ENCODE measurements at regions not wholly inside any gene's neighbourhood (a gene's known extent, or its start where the extent isn't known, plus 50 kb on each side); places are given as distances from the start of the nearest gene placed in this dataset.

DNA sequence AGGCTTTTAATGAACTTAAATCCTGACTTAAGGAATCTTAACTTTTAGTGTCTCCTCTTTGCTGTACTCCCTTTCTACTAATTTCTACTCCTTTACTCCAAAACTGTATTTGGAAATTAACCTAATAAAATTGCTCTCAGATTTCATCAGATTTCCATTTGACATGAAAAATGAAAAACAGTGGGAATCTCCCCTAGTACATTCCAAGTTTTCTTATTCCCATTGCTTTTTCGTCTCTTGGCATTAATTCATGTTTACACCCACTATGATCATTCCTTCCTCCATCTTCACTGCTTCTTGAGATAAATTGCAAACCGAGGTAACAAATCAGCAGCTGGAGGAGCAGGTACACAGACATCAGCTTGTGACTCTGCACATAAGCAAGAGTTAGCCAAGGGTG is 208.7 kb downstream of the VGLL3 start:
- H3K4me1 ChIP-seq: no peaks in the 10 kb centered on the region
- no peaks in the 10 kb centered on the region for H3K9me3 ChIP-seq
- 28 to 29% methylated on average over 2 of the region's 2 CpGs for WGBS, 2 donors
- intact Hi-C loops (cut with DNase I): no loop called here
- no peak for ATAC-seq
- no peak overlapping the region for H3K27ac ChIP-seq
- no peaks in the 10 kb centered on the region for H3K36me3 ChIP-seq
- no peak overlapping the region for H3K4me3 ChIP-seq
- TF ChIP-seq, protein P1, sequence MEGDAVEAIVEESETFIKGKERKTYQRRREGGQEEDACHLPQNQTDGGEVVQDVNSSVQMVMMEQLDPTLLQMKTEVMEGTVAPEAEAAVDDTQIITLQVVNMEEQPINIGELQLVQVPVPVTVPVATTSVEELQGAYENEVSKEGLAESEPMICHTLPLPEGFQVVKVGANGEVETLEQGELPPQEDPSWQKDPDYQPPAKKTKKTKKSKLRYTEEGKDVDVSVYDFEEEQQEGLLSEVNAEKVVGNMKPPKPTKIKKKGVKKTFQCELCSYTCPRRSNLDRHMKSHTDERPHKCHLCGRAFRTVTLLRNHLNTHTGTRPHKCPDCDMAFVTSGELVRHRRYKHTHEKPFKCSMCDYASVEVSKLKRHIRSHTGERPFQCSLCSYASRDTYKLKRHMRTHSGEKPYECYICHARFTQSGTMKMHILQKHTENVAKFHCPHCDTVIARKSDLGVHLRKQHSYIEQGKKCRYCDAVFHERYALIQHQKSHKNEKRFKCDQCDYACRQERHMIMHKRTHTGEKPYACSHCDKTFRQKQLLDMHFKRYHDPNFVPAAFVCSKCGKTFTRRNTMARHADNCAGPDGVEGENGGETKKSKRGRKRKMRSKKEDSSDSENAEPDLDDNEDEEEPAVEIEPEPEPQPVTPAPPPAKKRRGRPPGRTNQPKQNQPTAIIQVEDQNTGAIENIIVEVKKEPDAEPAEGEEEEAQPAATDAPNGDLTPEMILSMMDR (IDR thresholded peaks at IDR 0.05): no peak
- FAIRE-seq: no peak
- H3K27me3 ChIP-seq: no peaks in the 10 kb centered on the region
- no peak for DNase-seq

DNA sequence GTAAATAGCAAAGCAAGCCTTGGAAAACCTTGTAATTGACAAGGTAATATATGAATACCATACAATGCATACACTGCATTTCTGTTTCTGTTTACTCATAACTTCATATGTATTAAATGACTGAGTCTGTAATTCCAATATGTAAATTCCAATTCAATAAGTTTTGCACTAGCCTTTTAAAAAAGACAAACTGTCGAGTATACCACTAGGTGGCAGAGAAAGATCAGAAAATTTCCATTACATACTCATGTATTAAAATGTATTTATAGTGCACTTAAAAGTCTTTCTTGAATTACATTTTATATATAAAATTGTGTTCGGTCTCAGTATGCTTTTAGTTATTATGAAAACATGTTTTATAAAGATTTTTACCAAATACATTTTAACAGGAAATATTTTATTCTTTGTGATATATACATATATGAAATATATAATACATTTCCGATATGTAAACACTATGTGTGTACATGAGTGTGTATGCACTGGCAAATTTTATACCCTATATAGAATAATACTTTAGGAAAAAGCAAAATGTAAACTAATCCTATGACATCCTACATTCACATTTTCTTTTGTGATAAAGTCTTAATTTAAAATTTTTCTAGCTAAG is 216.8 kb downstream of the VGLL3 start:
- ATAC-seq (peak in 3 of 4 donors; percentile 64 to 68 (median 66)), DNase-seq (no peak)

GRCh38 chr3:86772699-86773098 is 218.2 kb downstream of the VGLL3 start:
- DNase-seq (no peak), FAIRE-seq (no peak), ATAC-seq (no peak)
- H3K27ac ChIP-seq: no peak overlapping the region
- no peaks in the 10 kb centered on the region for H3K9me3 ChIP-seq
- WGBS, 2 donors: 54 to 69% methylated on average over 5 of the region's 5 CpGs
- H3K4me3 ChIP-seq: no peak overlapping the region
- H3K4me1 ChIP-seq: no peaks in the 10 kb centered on the region
- H3K27me3 ChIP-seq: peaks cover 0 to 4% (median 0%) of the 10 kb centered on the region in 4 donors
- intact Hi-C loops (cut with DNase I): loop anchor here (10.0 kb wide), 2 partner anchors 312 to 392 kb away; no protein-coding TSS in a partner anchor
- no peaks in the 10 kb centered on the region for H3K36me3 ChIP-seq
- TF ChIP-seq, protein P1 (IDR thresholded peaks at IDR 0.05): no peak

More for the DNA sequence above, 216.8 kb downstream of the VGLL3 start:
- Histone ChIP-seq H3K9me3 (no peaks in the 10 kb centered on the region), H3K27ac (no peak overlapping the region), H3K27me3 (peaks cover 0 to 4% (median 0%) of the 10 kb centered on the region in 4 donors), H3K4me3 (no peak overlapping the region), H3K4me1 (no peaks in the 10 kb centered on the region), H3K36me3 (no peaks in the 10 kb centered on the region)
- intact Hi-C loops (cut with DNase I): loop anchor here (10.0 kb wide), 2 partner anchors 311 to 391 kb away; no protein-coding TSS in a partner anchor
- 25 to 26% methylated on average over 3 of the region's 3 CpGs for WGBS, 2 donors
- TF ChIP-seq, protein P1 (IDR thresholded peaks at IDR 0.05): peak in 3 of 4 donors; percentile 30 to 38 (median 36)
- FAIRE-seq: peak; percentile 98

DNA sequence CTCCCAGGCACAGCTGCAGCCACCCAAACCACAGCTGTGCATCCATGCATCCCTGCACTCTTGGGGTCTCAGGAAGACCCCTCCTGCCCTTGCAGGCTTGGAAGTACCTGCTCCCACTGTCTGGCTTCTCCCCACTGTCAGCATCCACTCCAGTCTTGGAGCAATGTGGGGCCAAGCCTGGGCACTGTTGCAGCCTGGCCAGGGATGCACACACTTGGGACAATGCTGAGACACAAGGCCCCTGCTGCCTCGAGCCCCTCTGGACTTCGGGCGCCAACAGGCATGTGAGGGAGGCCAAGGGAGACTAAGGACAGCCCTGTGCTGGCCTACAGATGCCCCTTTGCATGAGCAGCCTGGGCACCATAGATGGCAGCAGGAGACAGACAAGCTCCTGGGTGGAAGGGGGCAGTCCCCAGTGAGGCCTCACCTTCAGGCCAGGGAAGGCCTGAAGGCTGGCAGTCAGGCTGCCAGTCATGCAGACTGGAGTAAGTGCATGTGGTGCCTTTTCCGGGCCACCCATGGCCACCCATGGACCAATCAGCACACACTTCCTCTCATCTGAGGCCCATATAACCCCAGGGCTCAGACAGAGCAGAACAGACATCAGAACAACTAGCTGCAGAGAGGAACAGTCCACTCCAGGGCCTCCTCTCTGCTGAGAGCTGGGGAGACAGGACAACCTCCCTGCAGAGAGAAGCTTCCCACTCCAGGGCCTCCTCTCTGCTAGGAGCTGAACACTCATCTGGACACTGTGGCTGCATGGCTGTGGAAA is 219.0 kb downstream of the VGLL3 start:
- Histone ChIP-seq H3K27me3 (peaks cover 0 to 4% (median 0%) of the 10 kb centered on the region in 4 donors), H3K9me3 (no peaks in the 10 kb centered on the region), H3K27ac (no peak overlapping the region), H3K4me1 (no peaks in the 10 kb centered on the region), H3K4me3 (no peak overlapping the region), H3K36me3 (no peaks in the 10 kb centered on the region)
- intact Hi-C loops (cut with DNase I): loop anchor here (10.0 kb wide), 2 partner anchors 313 to 393 kb away; no protein-coding TSS in a partner anchor
- ATAC-seq (no peak), DNase-seq (no peak), FAIRE-seq (no peak)
- TF ChIP-seq, protein P1 (IDR thresholded peaks at IDR 0.05): no peak
- 50 to 67% methylated on average over 4 of the region's 4 CpGs for WGBS, 2 donors
